Prostate gland (tissue), 2 donors: ENCODE measurements at regions not wholly inside any gene's neighbourhood (a gene's known extent, or its start where the extent isn't known, plus 50 kb on each side); places are given as distances from the start of the nearest gene placed in this dataset.

Experiments
- DNase-seq: peaks from one replicate; pipeline ENCODE4 v3.0.0-alpha.2; 2019; ENCODE audit warnings: low spot score
- H3K27ac ChIP-seq, 2 donors: fragments of 200-600 bp; sonication (generic); 2 replicates each; pipeline ENCODE4 v1.5.1; 2017 to 2019
- H3K27me3 ChIP-seq: fragments of 200-600 bp; sonication (generic); replicated peaks from 2 replicates; pipeline ENCODE4 v1.5.1; 2019; ENCODE audit not compliant: insufficient read depth
- H3K36me3 ChIP-seq, 2 donors: fragments of 200-600 bp; sonication (generic); 1 replicate in 1 of 2; 2 replicates in 1 of 2; pipeline versions ENCODE4 v1.5.1 to v1.8.1; 2017 to 2019
- H3K4me1 ChIP-seq: fragments of 200-600 bp; sonication (generic); replicated peaks from 2 replicates; pipeline ENCODE4 v1.5.1; 2019
- H3K4me3 ChIP-seq, 2 donors: fragments of 200-600 bp; sonication (generic); 2 replicates each; pipeline ENCODE4 v1.5.1; 2017 to 2019
- H3K9me3 ChIP-seq: fragments of 200-600 bp; sonication (generic); 2 replicates; pipeline ENCODE4 v1.5.1; 2017
- POLR2A ChIP-seq: fragments of 450-650 bp; IDR thresholded peaks from one replicate; pipeline ENCODE4 v1.6.1; 2016; ENCODE audit warnings: antibody characterized with exemption, mild to moderate bottlenecking
- POLR2AphosphoS5 ChIP-seq: sonication (generic); formaldehyde crosslinking; IDR thresholded peaks from one replicate; pipeline ENCODE4 v1.6.1; 2017; ENCODE audit warnings: antibody characterized with exemption
- WGBS: methylation state at CpG from one replicate; pipeline ENCODE4 v1.1.5; 2018; 5-methylcytosine and 5-hydroxymethylcytosine counted together
- intact Hi-C: fragments of 100-400 bp; cut with DNase I; formaldehyde crosslinking; loops from one replicate; pipeline ENCODE4 v1.14.2; 2022
- TF ChIP-seq, protein P1 (sequence below), 4 experiments: fragments of 200-600 bp in 2 of 4; fragments of 450-650 bp in 2 of 4; sonication (generic) in 2 of 4; IDR thresholded peaks; 1 replicate in 3 of 4; 2 replicates in 1 of 4; pipeline ENCODE4 v1.5.1; 2016 to 2019; ENCODE audit warnings: antibody characterized with exemption in 4 of 4, mild to moderate bottlenecking in 2 of 4, moderate library complexity in 2 of 4

DNA sequence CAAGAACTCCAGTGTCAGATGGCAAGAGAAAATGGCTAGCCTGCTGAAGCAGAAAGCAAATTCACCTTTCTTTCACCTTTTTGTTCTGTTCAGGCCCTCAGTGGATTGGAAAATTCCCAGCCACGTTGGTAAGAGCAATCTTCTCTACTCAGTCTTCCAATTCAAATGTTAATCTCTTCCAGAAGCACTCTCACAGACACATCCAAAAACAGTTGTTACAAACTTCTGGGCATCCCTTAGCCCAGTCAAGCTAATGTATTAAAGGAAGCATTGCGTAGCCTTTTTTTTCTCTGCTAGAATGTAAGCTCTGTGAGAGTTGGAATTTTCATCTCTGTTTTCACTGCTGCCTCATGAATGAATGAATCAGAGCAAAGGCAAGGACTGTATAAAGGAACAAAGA lies 109.2 kb upstream of the ROBO2 start:
- TF ChIP-seq, protein P1, sequence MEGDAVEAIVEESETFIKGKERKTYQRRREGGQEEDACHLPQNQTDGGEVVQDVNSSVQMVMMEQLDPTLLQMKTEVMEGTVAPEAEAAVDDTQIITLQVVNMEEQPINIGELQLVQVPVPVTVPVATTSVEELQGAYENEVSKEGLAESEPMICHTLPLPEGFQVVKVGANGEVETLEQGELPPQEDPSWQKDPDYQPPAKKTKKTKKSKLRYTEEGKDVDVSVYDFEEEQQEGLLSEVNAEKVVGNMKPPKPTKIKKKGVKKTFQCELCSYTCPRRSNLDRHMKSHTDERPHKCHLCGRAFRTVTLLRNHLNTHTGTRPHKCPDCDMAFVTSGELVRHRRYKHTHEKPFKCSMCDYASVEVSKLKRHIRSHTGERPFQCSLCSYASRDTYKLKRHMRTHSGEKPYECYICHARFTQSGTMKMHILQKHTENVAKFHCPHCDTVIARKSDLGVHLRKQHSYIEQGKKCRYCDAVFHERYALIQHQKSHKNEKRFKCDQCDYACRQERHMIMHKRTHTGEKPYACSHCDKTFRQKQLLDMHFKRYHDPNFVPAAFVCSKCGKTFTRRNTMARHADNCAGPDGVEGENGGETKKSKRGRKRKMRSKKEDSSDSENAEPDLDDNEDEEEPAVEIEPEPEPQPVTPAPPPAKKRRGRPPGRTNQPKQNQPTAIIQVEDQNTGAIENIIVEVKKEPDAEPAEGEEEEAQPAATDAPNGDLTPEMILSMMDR (IDR thresholded peaks at IDR 0.05) = no peak
- TF ChIP-seq POLR2A = no peak
- no peak for TF ChIP-seq POLR2AphosphoS5
- 71% methylated on average over 2 of the region's 2 CpGs for WGBS

DNA sequence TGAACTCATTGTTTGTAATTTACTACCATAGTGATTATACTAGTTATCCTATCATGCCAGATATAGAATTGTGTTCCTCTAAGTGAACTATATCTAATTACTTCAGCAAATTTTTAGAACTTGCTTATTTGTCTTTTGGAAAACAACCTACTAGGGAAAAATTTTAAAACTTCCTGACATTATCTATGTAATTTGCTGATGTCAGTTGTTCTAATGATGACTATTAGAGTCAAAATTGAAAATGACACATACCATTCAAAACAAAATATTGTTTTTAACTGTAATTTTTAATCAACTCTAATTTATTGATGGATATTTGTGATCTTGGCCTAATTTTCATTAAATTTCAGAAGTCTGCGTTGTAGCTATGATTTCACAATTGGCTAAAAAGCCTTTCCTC lies 106.7 kb upstream of the ROBO2 start:
- no peak overlapping the region for H3K27ac ChIP-seq

More for the DNA sequence above, 109.2 kb upstream of the ROBO2 start:
- DNase-seq = no peak
- no peak overlapping the region for H3K4me3 ChIP-seq
- intact Hi-C loops = no loop called here
- H3K27ac ChIP-seq = no peak overlapping the region
- no peaks in the 10 kb centered on the region for H3K9me3 ChIP-seq
- no peaks in the 10 kb centered on the region for H3K4me1 ChIP-seq
- H3K36me3 ChIP-seq = no peaks in the 10 kb centered on the region
- H3K27me3 ChIP-seq = no peaks in the 10 kb centered on the region

DNA sequence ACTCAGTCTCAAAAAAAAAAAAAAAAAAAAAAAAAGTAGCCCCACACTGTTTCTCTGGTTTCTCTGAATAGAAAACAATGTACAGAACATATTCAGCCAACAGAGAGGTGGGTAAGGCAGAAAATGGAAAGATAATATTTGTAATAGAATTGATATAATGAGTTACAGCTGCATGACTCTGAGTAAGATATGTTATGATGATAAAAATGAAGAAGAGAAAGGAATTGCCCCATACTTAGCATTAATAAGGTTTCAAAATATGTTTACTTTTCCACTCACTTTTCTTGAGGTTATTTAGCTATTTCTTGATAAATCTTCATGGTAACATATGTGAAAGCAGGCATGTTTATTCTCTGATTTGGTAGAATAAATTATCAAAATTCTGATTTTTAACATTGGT lies 100.9 kb upstream of the ROBO2 start:
- no peak for DNase-seq
- TF ChIP-seq POLR2A (no peak), POLR2AphosphoS5 (no peak)
- TF ChIP-seq, protein P1 (IDR thresholded peaks at IDR 0.05) = no peak
- H3K9me3 ChIP-seq = no peaks in the 10 kb centered on the region

More for the DNA sequence above, 106.7 kb upstream of the ROBO2 start:
- no peak for DNase-seq
- H3K9me3 ChIP-seq = no peaks in the 10 kb centered on the region
- no peaks in the 10 kb centered on the region for H3K36me3 ChIP-seq
- no peaks in the 10 kb centered on the region for H3K27me3 ChIP-seq
- 60% methylated on average over 1 of the region's 1 CpG for WGBS
- no peak overlapping the region for H3K4me3 ChIP-seq
- H3K4me1 ChIP-seq = no peaks in the 10 kb centered on the region
- intact Hi-C loops = no loop called here
- TF ChIP-seq, protein P1 (IDR thresholded peaks at IDR 0.05) = no peak
- TF ChIP-seq POLR2A = no peak
- no peak for TF ChIP-seq POLR2AphosphoS5

DNA sequence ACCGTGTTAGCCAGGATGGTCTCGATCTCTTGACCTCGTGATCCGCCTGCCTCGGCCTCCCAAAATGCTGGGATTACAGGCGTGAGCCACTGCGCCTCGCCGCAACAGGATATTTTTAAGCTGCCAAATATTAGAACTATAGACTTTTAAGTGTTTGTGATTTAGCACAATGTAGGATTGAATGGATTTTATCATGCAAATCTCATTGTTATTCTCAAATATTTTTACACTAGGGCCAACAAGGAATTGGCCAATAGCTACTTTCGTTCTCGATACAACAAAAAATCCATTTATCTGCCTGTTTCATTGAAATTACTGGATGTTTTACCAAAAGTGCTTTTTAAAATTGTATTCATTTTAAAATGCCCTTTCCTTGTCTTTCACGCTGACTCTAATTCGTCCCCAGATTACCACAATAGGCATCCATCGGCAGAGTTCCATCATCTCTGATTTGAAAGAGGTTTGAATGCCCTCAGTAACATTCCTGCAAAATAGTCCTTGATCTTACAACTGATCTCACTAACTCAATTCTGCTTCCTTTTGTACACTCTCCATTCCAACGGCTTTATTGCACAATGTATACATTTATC lies 99.6 kb upstream of the ROBO2 start:
- no peak overlapping the region for H3K4me3 ChIP-seq
- TF ChIP-seq, protein P1 (IDR thresholded peaks at IDR 0.05) = no peak
- TF ChIP-seq POLR2AphosphoS5 (no peak), POLR2A (no peak)
- H3K27me3 ChIP-seq = no peaks in the 10 kb centered on the region
- no peak for DNase-seq
- no peaks in the 10 kb centered on the region for H3K36me3 ChIP-seq
- WGBS = 89% methylated on average over 15 of the region's 15 CpGs
- intact Hi-C loops = no loop called here
- no peaks in the 10 kb centered on the region for H3K9me3 ChIP-seq
- H3K27ac ChIP-seq = no peak overlapping the region
- H3K4me1 ChIP-seq = no peaks in the 10 kb centered on the region

More for the DNA sequence above, 100.9 kb upstream of the ROBO2 start:
- H3K27me3 ChIP-seq = no peaks in the 10 kb centered on the region
- no peaks in the 10 kb centered on the region for H3K4me1 ChIP-seq
- no peaks in the 10 kb centered on the region for H3K36me3 ChIP-seq
- intact Hi-C loops = no loop called here
- no peak overlapping the region for H3K4me3 ChIP-seq
- H3K27ac ChIP-seq = no peak overlapping the region

DNA sequence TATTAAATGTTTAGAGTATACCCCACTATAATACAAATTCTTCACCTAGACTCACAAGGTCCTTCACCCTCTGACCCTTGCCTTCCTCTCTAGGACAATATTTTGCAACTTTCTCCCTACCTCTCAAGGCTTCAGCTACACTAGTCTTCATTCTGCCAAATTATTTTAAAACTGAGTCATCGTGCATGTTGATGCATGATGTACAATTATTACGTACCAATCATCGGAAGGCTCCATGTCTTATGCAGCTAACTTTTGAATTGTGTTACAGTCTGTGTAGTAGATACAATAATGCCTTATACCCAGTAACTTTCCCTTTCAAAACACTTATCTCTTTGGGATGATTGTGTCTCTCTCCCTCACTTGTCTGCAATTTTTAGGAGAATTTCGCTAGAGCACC lies 98.5 kb upstream of the ROBO2 start:
- TF ChIP-seq POLR2A (no peak), POLR2AphosphoS5 (no peak)
- TF ChIP-seq, protein P1 (IDR thresholded peaks at IDR 0.05) = no peak
- WGBS = 93% methylated on average over 4 of the region's 4 CpGs
- intact Hi-C loops = no loop called here
- no peak for DNase-seq
- H3K4me3 ChIP-seq = no peak overlapping the region
- no peaks in the 10 kb centered on the region for H3K9me3 ChIP-seq
- H3K4me1 ChIP-seq = no peaks in the 10 kb centered on the region
- no peaks in the 10 kb centered on the region for H3K27me3 ChIP-seq
- H3K36me3 ChIP-seq = no peaks in the 10 kb centered on the region
- no peak overlapping the region for H3K27ac ChIP-seq
